Cardiac muscle cell (in vitro differentiated cells and primary cell): ENCODE measurements at regions not wholly inside any gene's neighbourhood (a gene's known extent, or its start where the extent isn't known, plus 50 kb on each side); places are given as distances from the start of the nearest gene placed in this dataset.

Source experiments
- DNase-seq, 2 donors: peaks; one replicate each; pipeline versions ENCODE4 v3.0.0 to v3.0.0-alpha.2; 2010 to 2017; ENCODE audit warnings: low read depth in 1 of 2, low spot score in 1 of 2
- H3K27ac ChIP-seq: fragments of 200-600 bp; sonication (generic); 2 replicates; pipeline ENCODE4 v1.5.1; 2016
- H3K27me3 ChIP-seq: fragments of 200-600 bp; sonication (generic); 2 replicates; pipeline ENCODE4 v1.6.0; 2016; ENCODE audit warnings: control low read depth
- H3K36me3 ChIP-seq: fragments of 200-600 bp; sonication (generic); 2 replicates; pipeline ENCODE4 v1.5.1; 2016; ENCODE audit warnings: control low read depth
- H3K4me1 ChIP-seq: fragments of 200-600 bp; sonication (generic); 2 replicates; pipeline ENCODE4 v1.8.1; 2017; ENCODE audit warnings: low read depth, mild to moderate bottlenecking, mixed run types
- H3K4me3 ChIP-seq: fragments of 200-600 bp; sonication (generic); 2 replicates; pipeline ENCODE4 v1.5.1; 2016; ENCODE audit warnings: mild to moderate bottlenecking
- H3K9me3 ChIP-seq: fragments of 200-600 bp; sonication (generic); 2 replicates; pipeline ENCODE4 v1.5.1; 2017; ENCODE audit warnings: low read depth, mild to moderate bottlenecking, control low read depth
- CTCF ChIP-seq: IDR thresholded peaks from 2 replicates; pipeline ENCODE4 v1.5.1; 2012; ENCODE audit warnings: low read depth, mild to moderate bottlenecking, low read length

GRCh38 chr6:169378620-169379381 is 125.2 kb upstream of the THBS2 start:
- no peak overlapping the region for H3K27ac ChIP-seq
- no peaks in the 10 kb centered on the region for H3K4me1 ChIP-seq
- H3K9me3 ChIP-seq: no peaks in the 10 kb centered on the region
- no peak overlapping the region for H3K4me3 ChIP-seq
- no peak for DNase-seq
- no peaks in the 10 kb centered on the region for H3K27me3 ChIP-seq
- TF ChIP-seq CTCF: no peak
- H3K36me3 ChIP-seq: no peaks in the 10 kb centered on the region

- no peak overlapping the region for H3K27ac ChIP-seq
- no peak overlapping the region for H3K4me3 ChIP-seq
- DNase-seq: no peak
- no peaks in the 10 kb centered on the region for H3K36me3 ChIP-seq
- no peaks in the 10 kb centered on the region for H3K4me1 ChIP-seq
- TF ChIP-seq CTCF: no peak
- H3K27me3 ChIP-seq: no peaks in the 10 kb centered on the region
- no peaks in the 10 kb centered on the region for H3K9me3 ChIP-seq
Observed at GRCh38 chr6:169376458-169376857, 122.8 kb upstream of the THBS2 start.

- Histone ChIP-seq H3K4me3 (no peak overlapping the region), H3K27me3 (no peaks in the 10 kb centered on the region), H3K27ac (no peak overlapping the region), H3K9me3 (no peaks in the 10 kb centered on the region), H3K4me1 (no peaks in the 10 kb centered on the region), H3K36me3 (no peaks in the 10 kb centered on the region)
- TF ChIP-seq CTCF: no peak
- no peak for DNase-seq
Observed at GRCh38 chr6:169372589-169372988, 118.9 kb upstream of the THBS2 start.

GRCh38 chr6:169371344-169372127 is 117.9 kb upstream of the THBS2 start:
- Histone ChIP-seq H3K4me3 (no peak overlapping the region), H3K4me1 (no peaks in the 10 kb centered on the region), H3K9me3 (no peaks in the 10 kb centered on the region), H3K27ac (no peak overlapping the region), H3K27me3 (no peaks in the 10 kb centered on the region), H3K36me3 (no peaks in the 10 kb centered on the region)
- TF ChIP-seq CTCF: no peak
- peak; percentile 30 to 38 for DNase-seq

GRCh38 chr6:169370666-169371343 is 117.2 kb upstream of the THBS2 start:
- peak in 1 of 2 donors; percentile 46 for DNase-seq
- no peak overlapping the region for H3K27ac ChIP-seq
- no peaks in the 10 kb centered on the region for H3K9me3 ChIP-seq
- H3K4me3 ChIP-seq: no peak overlapping the region
- no peaks in the 10 kb centered on the region for H3K36me3 ChIP-seq
- no peaks in the 10 kb centered on the region for H3K27me3 ChIP-seq
- no peaks in the 10 kb centered on the region for H3K4me1 ChIP-seq
- no peak for TF ChIP-seq CTCF
